ENCODE measurements at regions not wholly inside any gene's neighbourhood (a gene's known extent, or its start where the extent isn't known, plus 50 kb on each side); places are given as distances from the start of the nearest gene placed in this dataset.

- no peak for DNase-seq (ENCODE audit: low read depth in 1 of 2, low spot score in 1 of 2)
- Histone ChIP-seq H3K9me3 (ENCODE audit: low read depth) (no peaks in the 10 kb centered on the region), H3K27ac (no peak overlapping the region), H3K27me3 (no peaks in the 10 kb centered on the region), H3K4me3 (no peak overlapping the region), H3K4me1 (ENCODE audit: low read depth) (peaks cover 3% of the 10 kb centered on the region), H3K36me3 (no peaks in the 10 kb centered on the region)
- no peak for TF ChIP-seq CTCF (IDR thresholded peaks at IDR 0.05; ENCODE audit: low read depth, low read length)
These were observed 274.3 kb upstream of the TRIB2 start for GRCh38 chr2:12442476-12442847.

- no peaks in the 10 kb centered on the region for H3K27me3 ChIP-seq
- no peak for TF ChIP-seq CTCF (IDR thresholded peaks at IDR 0.05; ENCODE audit: low read depth, low read length)
- peak in 1 of 2 donors; percentile 29 for DNase-seq (ENCODE audit: low read depth in 1 of 2, low spot score in 1 of 2)
- H3K4me3 ChIP-seq: no peak overlapping the region
- no peaks in the 10 kb centered on the region for H3K9me3 ChIP-seq (ENCODE audit: low read depth)
- H3K4me1 ChIP-seq (ENCODE audit: low read depth): peaks cover 23% of the 10 kb centered on the region
- no peaks in the 10 kb centered on the region for H3K36me3 ChIP-seq
- H3K27ac ChIP-seq: peak overlapping the region; percentile 22
These were observed 267.8 kb upstream of the TRIB2 start for GRCh38 chr2:12448846-12449505.

- no peaks in the 10 kb centered on the region for H3K9me3 ChIP-seq (ENCODE audit: low read depth)
- H3K36me3 ChIP-seq: no peaks in the 10 kb centered on the region
- peak overlapping the region; percentile 41 for H3K27ac ChIP-seq
- no peaks in the 10 kb centered on the region for H3K27me3 ChIP-seq
- no peak for TF ChIP-seq CTCF (IDR thresholded peaks at IDR 0.05; ENCODE audit: low read depth, low read length)
- H3K4me3 ChIP-seq: no peak overlapping the region
- peaks cover 25% of the 10 kb centered on the region for H3K4me1 ChIP-seq (ENCODE audit: low read depth)
- peak in 1 of 2 donors; percentile 52 for DNase-seq (ENCODE audit: low read depth in 1 of 2, low spot score in 1 of 2)
These were observed 265.0 kb upstream of the TRIB2 start for GRCh38 chr2:12451726-12452125.

- peak in 1 of 2 donors; percentile 61 for DNase-seq (ENCODE audit: low read depth in 1 of 2, low spot score in 1 of 2)
- Histone ChIP-seq H3K27ac (peak overlapping the region; percentile 41), H3K27me3 (no peaks in the 10 kb centered on the region), H3K4me3 (no peak overlapping the region), H3K9me3 (ENCODE audit: low read depth) (no peaks in the 10 kb centered on the region), H3K36me3 (no peaks in the 10 kb centered on the region), H3K4me1 (ENCODE audit: low read depth) (peaks cover 25% of the 10 kb centered on the region)
- TF ChIP-seq CTCF (IDR thresholded peaks at IDR 0.05; ENCODE audit: low read depth, low read length): no peak
These were observed 264.6 kb upstream of the TRIB2 start for GRCh38 chr2:12452185-12452584.

GRCh38 chr2:12453731-12454130 lies 263.0 kb upstream of the TRIB2 start:
- Histone ChIP-seq H3K27ac (no peak overlapping the region), H3K36me3 (no peaks in the 10 kb centered on the region), H3K27me3 (no peaks in the 10 kb centered on the region), H3K4me1 (ENCODE audit: low read depth) (peaks cover 22% of the 10 kb centered on the region), H3K4me3 (no peak overlapping the region), H3K9me3 (ENCODE audit: low read depth) (no peaks in the 10 kb centered on the region)
- no peak for TF ChIP-seq CTCF (IDR thresholded peaks at IDR 0.05; ENCODE audit: low read depth, low read length)
- no peak for DNase-seq (ENCODE audit: low read depth in 1 of 2, low spot score in 1 of 2)

Measured in cardiac muscle cell (in vitro differentiated cells and primary cell).